Lower leg skin (tissue), 4 donors: ENCODE measurements at regions not wholly inside any gene's neighbourhood (a gene's known extent, or its start where the extent isn't known, plus 50 kb on each side); places are given as distances from the start of the nearest gene placed in this dataset.

Experiments used
- DNase-seq, 2 donors: peaks; one replicate each; pipeline ENCODE4 v3.0.0-alpha.2; 2019; ENCODE audit warnings: low spot score in 2 of 2
- H3K4me3 ChIP-seq: fragments of 200-600 bp; sonication (generic); 2 replicates; pipeline ENCODE4 v1.5.1; 2017; ENCODE audit warnings: mild to moderate bottlenecking, low read depth; ENCODE audit not compliant: poor library complexity, severe bottlenecking
- CTCF ChIP-seq, 3 donors: fragments of 450-650 bp; IDR thresholded peaks; one replicate each; pipeline ENCODE4 v1.5.1; 2016; ENCODE audit warnings: antibody characterized with exemption in 3 of 3, mild to moderate bottlenecking in 3 of 3, moderate library complexity in 2 of 3
- POLR2A ChIP-seq, 2 donors: fragments of 450-650 bp; IDR thresholded peaks; one replicate each; pipeline ENCODE4 v1.6.1; 2016 to 2017; ENCODE audit warnings: antibody characterized with exemption in 2 of 2, mild to moderate bottlenecking in 1 of 2, moderate library complexity in 1 of 2
- WGBS, 2 donors: methylation state at CpG; one replicate each; pipeline ENCODE4 v1.1.5; 2018; 5-methylcytosine and 5-hydroxymethylcytosine counted together
- intact Hi-C: fragments of 100-400 bp; cut with DNase I; formaldehyde crosslinking; loops from one replicate; pipeline ENCODE4 v1.15.0; 2023; ENCODE audit warnings: low total_unique reads

GRCh38 chr4:71691416-71692073, 92.3 kb downstream of the GC start:
- no peak overlapping the region for H3K4me3 ChIP-seq
- no peak for DNase-seq
- intact Hi-C loops: loop anchor here (5.0 kb wide), 1 partner anchor 1871 kb away; no protein-coding TSS in a partner anchor
- no peak for TF ChIP-seq CTCF (IDR thresholded peaks at IDR 0.05)
- no peak for TF ChIP-seq POLR2A (IDR thresholded peaks at IDR 0.05)
- WGBS, 2 donors: 72 to 73% methylated on average over 6 of the region's 6 CpGs

- DNase-seq: no peak
- no peak overlapping the region for H3K4me3 ChIP-seq
- intact Hi-C loops: loop anchor here (5.0 kb wide), 1 partner anchor 1872 kb away; no protein-coding TSS in a partner anchor
- 92 to 94% methylated on average over 4 of the region's 4 CpGs for WGBS, 2 donors
- TF ChIP-seq POLR2A (IDR thresholded peaks at IDR 0.05) (no peak), CTCF (IDR thresholded peaks at IDR 0.05) (no peak)
These were observed 94.1 kb downstream of the GC start for GRCh38 chr4:71689822-71690221.

GRCh38 chr4:71687056-71687455, 96.8 kb downstream of the GC start:
- no peak for DNase-seq
- no peak overlapping the region for H3K4me3 ChIP-seq
- intact Hi-C loops: no loop called here
- TF ChIP-seq POLR2A (IDR thresholded peaks at IDR 0.05): no peak

- H3K4me3 ChIP-seq: no peak overlapping the region
- DNase-seq: no peak
- intact Hi-C loops: no loop called here
- 58 to 69% methylated on average over 1 of the region's 1 CpG for WGBS, 2 donors
- TF ChIP-seq POLR2A (IDR thresholded peaks at IDR 0.05): no peak
- TF ChIP-seq CTCF (IDR thresholded peaks at IDR 0.05): no peak
These were observed 97.9 kb downstream of the GC start for GRCh38 chr4:71685975-71686374.

GRCh38 chr4:71683309-71683708, 100.6 kb downstream of the GC start:
- 73 to 74% methylated on average over 4 of the region's 4 CpGs for WGBS, 2 donors
- DNase-seq: no peak
- H3K4me3 ChIP-seq: no peak overlapping the region
- no peak for TF ChIP-seq CTCF (IDR thresholded peaks at IDR 0.05)
- no peak for TF ChIP-seq POLR2A (IDR thresholded peaks at IDR 0.05)
- intact Hi-C loops: no loop called here

- DNase-seq: no peak
- no peak overlapping the region for H3K4me3 ChIP-seq
- WGBS, 2 donors: 23 to 27% methylated on average over 1 of the region's 1 CpG
- TF ChIP-seq CTCF (IDR thresholded peaks at IDR 0.05): no peak
- intact Hi-C loops: no loop called here
These were observed 103.2 kb downstream of the GC start for GRCh38 chr4:71680706-71681105.
